K562 (cell line): ENCODE measurements at regions not wholly inside any gene's neighbourhood (a gene's known extent, or its start where the extent isn't known, plus 50 kb on each side); places are given as distances from the start of the nearest gene placed in this dataset.

Experiments
- ATAC-seq: fragments of 200-7000 bp; cut with Tn5 transposase; 3 replicates; pipeline ENCODE4 v1.9.1; 2020; ENCODE audit warnings: moderate library complexity
- BruUV-seq: library from RNA; stranded (reverse); fragments of 400-500 nt; replicated peaks from 2 replicates; lab custom pipeline; 2021; lab: Mats Ljungman, UMichigan
- CTCF ChIA-PET: fragments of 300-600 bp; formaldehyde crosslinking; extraction: SDS; loops from one replicate; lab custom pipeline; 2021; ENCODE audit warnings: low intra/inter-chr PET ratio; lab: Yijun Ruan, JAX
- POLR2A ChIA-PET: fragments of 300-600, 350-650 bp; sonication (Branson Sonifier 250); formaldehyde crosslinking; extraction: SDS; loops from one replicate; lab custom pipeline; 2021; ENCODE audit warnings: antibody characterized with exemption, inconsistent platforms; lab: Yijun Ruan, JAX
- DNase-seq, 4 experiments: peaks; one replicate each; pipeline versions ENCODE4 v3.0.0 to v3.0.0-alpha.2; 2011 to 2018; ENCODE audit warnings: low spot score in 3 of 4, mixed read lengths in 3 of 4; ENCODE audit errors: extremely low read depth in 1 of 4
- FAIRE-seq: peaks from 2 replicates; lab custom pipeline; 2011; peaks lifted over from hg19 to GRCh38; lab: Jason Lieb, UNC
- H2AFZ ChIP-seq: 2 replicates; pipeline ENCODE4 v1.6.0; 2011; ENCODE audit warnings: low read depth, low read length, control low read depth, inconsistent platforms
- H3K27ac ChIP-seq: fragments of 200-600 bp; 3 replicates; pipeline ENCODE4 v1.8.0; 2011; ENCODE audit warnings: low read depth, mild to moderate bottlenecking, control low read depth, inconsistent platforms, low read length, moderate library complexity, mixed read lengths; ENCODE audit errors: extremely low read depth
- H3K27me3 ChIP-seq, 2 experiments: fragments of 300-600 bp in 1 of 2; 2 replicates in 1 of 2; 3 replicates in 1 of 2; pipeline versions ENCODE4 v1.6.0 to v1.8.0; 2011; ENCODE audit warnings: inconsistent platforms in 2 of 2, low read length in 2 of 2, mild to moderate bottlenecking in 1 of 2, mixed read lengths in 1 of 2, moderate library complexity in 1 of 2; ENCODE audit not compliant: control insufficient read depth in 2 of 2, insufficient read depth in 2 of 2
- H3K36me3 ChIP-seq: fragments of 300-600 bp; 3 replicates; pipeline ENCODE4 v1.8.0; 2011; ENCODE audit warnings: mild to moderate bottlenecking, low read length, inconsistent platforms; ENCODE audit not compliant: control insufficient read depth, insufficient read depth
- H3K4me1 ChIP-seq, 2 experiments: fragments of 200-600 bp in 1 of 2; replicated peaks in 1 of 2; 2 replicates in 1 of 2; 3 replicates in 1 of 2; pipeline versions ENCODE4 v1.5.1 to v1.8.0; 2011; ENCODE audit warnings: inconsistent platforms in 2 of 2, low read length in 2 of 2, mild to moderate bottlenecking in 1 of 2, mixed read lengths in 1 of 2, moderate library complexity in 1 of 2; ENCODE audit not compliant: control insufficient read depth in 2 of 2, insufficient read depth in 2 of 2
- H3K4me2 ChIP-seq: 2 replicates; pipeline ENCODE4 v1.6.1; 2011; ENCODE audit warnings: low read length, control low read depth, inconsistent platforms, mixed read lengths; ENCODE audit not compliant: insufficient read depth
- H3K4me3 ChIP-seq: fragments of 200-600 bp; sonication (generic), shearing (Covaris generic); 2 replicates; pipeline ENCODE4 v1.5.1; 2016; ENCODE audit warnings: control low read depth, inconsistent platforms
- H3K79me2 ChIP-seq: fragments of 200-600 bp; 3 replicates; pipeline ENCODE4 v1.8.0; 2011; ENCODE audit warnings: low read length, inconsistent platforms; ENCODE audit not compliant: control insufficient read depth, insufficient read depth
- H3K9ac ChIP-seq, 2 experiments: 2 replicates each; pipeline versions ENCODE4 v1.6.0 to v1.6.1; 2011; ENCODE audit warnings: low read depth in 2 of 2, low read length in 2 of 2, control low read depth in 1 of 2, inconsistent platforms in 1 of 2, mild to moderate bottlenecking in 1 of 2, mixed read lengths in 1 of 2; ENCODE audit not compliant: insufficient read depth in 1 of 2
- H3K9me1 ChIP-seq: one replicate; pipeline ENCODE4 v1.6.0; 2011; ENCODE audit warnings: inconsistent platforms, mild to moderate bottlenecking, low read length, moderate library complexity; ENCODE audit not compliant: control insufficient read depth, insufficient read depth
- H3K9me3 ChIP-seq: replicated peaks from 2 replicates; pipeline ENCODE4 v1.5.1; 2011; ENCODE audit warnings: low read depth, low read length, inconsistent platforms; ENCODE audit not compliant: control insufficient read depth, insufficient read depth
- H4K20me1 ChIP-seq: replicated peaks from 2 replicates; pipeline ENCODE4 v1.6.1; 2011; ENCODE audit warnings: low read length, inconsistent platforms, mixed read lengths; ENCODE audit not compliant: control insufficient read depth, insufficient read depth
- ARID2 ChIP-seq: fragments of 450-650 bp; IDR thresholded peaks from 2 replicates; pipeline ENCODE4 v1.6.1; 2017; ENCODE audit warnings: antibody characterized with exemption, mild to moderate bottlenecking
- ARNT ChIP-seq, 2 experiments: fragments of 450-650 bp; IDR thresholded peaks; 2 replicates each; pipeline ENCODE4 v1.6.1; 2016; ENCODE audit warnings: mild to moderate bottlenecking in 1 of 2
- BRD4 ChIP-seq: fragments of 200-600 bp; sonication (generic); IDR thresholded peaks from 2 replicates; pipeline ENCODE4 v1.6.1; 2017; ENCODE audit warnings: inconsistent platforms
- CBFB ChIP-seq: sonication (generic); formaldehyde crosslinking; IDR thresholded peaks from 2 replicates; pipeline ENCODE4 v1.4.0; 2020; ENCODE audit warnings: mild to moderate bottlenecking, missing genetic modification reagents
- ELF4 ChIP-seq: fragments of 450-650 bp; formaldehyde crosslinking; IDR thresholded peaks from 2 replicates; pipeline ENCODE4 v1.4.0; 2022; ENCODE audit warnings: missing genetic modification characterization
- LCOR ChIP-seq: sonication (generic); formaldehyde crosslinking; IDR thresholded peaks from 2 replicates; pipeline ENCODE4 v1.8.0; 2022; ENCODE audit warnings: mild to moderate bottlenecking, missing genetic modification reagents
- MTA2 ChIP-seq: fragments of 450-650 bp; IDR thresholded peaks from 2 replicates; pipeline ENCODE4 v1.6.1; 2016; ENCODE audit warnings: low read depth
- POLR2B ChIP-seq: fragments of 450-650 bp; IDR thresholded peaks from 2 replicates; pipeline ENCODE4 v1.6.1; 2018; ENCODE audit warnings: low read depth; ENCODE audit not compliant: partially characterized antibody
- WGBS: fragments of 100-300 bp; shearing (Covaris generic); methylation state at CpG from one replicate; pipeline ENCODE4 v1.1.6; 2016; ENCODE audit warnings: low coverage, mixed read lengths; ENCODE audit not compliant: insufficient coverage; ENCODE audit errors: missing lambda C conversion rate; 5-methylcytosine and 5-hydroxymethylcytosine counted together
- in situ Hi-C: fragments of 300-500 bp; cut with MboI; formaldehyde crosslinking; loops from 4 replicates; pipeline ENCODE4 v1.15.0; 2018; ENCODE audit warnings: inconsistent platforms, mixed read lengths
- intact Hi-C: fragments of 100-400 bp; cut with micrococcal nuclease; formaldehyde crosslinking; loops from 2 replicates; pipeline ENCODE4 v1.14.2; 2022
- TF ChIP-seq, protein P1 (sequence below): sonication (generic); formaldehyde crosslinking; IDR thresholded peaks from 2 replicates; pipeline ENCODE4 v1.8.0; 2022; ENCODE audit warnings: mild to moderate bottlenecking, missing genetic modification reagents
- TF ChIP-seq, protein P2 (sequence below): fragments of 450-650 bp; IDR thresholded peaks from 2 replicates; pipeline ENCODE4 v1.6.1; 2016; ENCODE audit warnings: mild to moderate bottlenecking
- TF ChIP-seq, protein P3 (sequence below): fragments of 250-450 bp; sonication (Bioruptor Pico); IDR thresholded peaks from 2 replicates; pipeline ENCODE4 v1.4.0; 2020
- TF ChIP-seq, protein P4 (sequence below), 2 experiments: fragments of 450-650 bp in 1 of 2; sonication (generic) in 1 of 2; formaldehyde crosslinking in 1 of 2; IDR thresholded peaks in 1 of 2; conservative IDR thresholded peaks in 1 of 2; 2 replicates each; pipeline versions ENCODE4 v1.6.1 to v1.8.1; 2016 to 2023; ENCODE audit warnings: mild to moderate bottlenecking in 2 of 2, moderate library complexity in 2 of 2, inconsistent platforms in 1 of 2, missing genetic modification reagents in 1 of 2

DNA sequence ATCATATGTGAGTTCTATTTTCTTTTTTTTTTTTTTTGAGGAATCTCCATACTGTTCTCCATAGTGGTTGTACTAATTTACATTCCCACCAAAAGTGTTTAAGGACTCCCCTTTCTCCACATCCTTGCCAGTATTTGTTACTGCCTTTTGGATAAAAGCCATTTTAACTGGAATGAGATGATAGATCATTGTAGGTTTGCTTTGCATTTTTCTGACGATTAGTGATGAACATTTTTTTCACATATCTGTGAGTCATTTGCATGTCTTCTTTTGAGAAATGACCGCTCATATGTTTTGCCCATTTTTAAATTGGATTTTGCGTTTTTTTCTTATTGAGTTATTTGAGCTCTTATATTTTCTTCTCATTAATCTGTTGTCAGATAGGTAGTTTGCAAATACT is 394.8 kb downstream of the LRFN5 start (continued):
- TF ChIP-seq, protein P1, sequence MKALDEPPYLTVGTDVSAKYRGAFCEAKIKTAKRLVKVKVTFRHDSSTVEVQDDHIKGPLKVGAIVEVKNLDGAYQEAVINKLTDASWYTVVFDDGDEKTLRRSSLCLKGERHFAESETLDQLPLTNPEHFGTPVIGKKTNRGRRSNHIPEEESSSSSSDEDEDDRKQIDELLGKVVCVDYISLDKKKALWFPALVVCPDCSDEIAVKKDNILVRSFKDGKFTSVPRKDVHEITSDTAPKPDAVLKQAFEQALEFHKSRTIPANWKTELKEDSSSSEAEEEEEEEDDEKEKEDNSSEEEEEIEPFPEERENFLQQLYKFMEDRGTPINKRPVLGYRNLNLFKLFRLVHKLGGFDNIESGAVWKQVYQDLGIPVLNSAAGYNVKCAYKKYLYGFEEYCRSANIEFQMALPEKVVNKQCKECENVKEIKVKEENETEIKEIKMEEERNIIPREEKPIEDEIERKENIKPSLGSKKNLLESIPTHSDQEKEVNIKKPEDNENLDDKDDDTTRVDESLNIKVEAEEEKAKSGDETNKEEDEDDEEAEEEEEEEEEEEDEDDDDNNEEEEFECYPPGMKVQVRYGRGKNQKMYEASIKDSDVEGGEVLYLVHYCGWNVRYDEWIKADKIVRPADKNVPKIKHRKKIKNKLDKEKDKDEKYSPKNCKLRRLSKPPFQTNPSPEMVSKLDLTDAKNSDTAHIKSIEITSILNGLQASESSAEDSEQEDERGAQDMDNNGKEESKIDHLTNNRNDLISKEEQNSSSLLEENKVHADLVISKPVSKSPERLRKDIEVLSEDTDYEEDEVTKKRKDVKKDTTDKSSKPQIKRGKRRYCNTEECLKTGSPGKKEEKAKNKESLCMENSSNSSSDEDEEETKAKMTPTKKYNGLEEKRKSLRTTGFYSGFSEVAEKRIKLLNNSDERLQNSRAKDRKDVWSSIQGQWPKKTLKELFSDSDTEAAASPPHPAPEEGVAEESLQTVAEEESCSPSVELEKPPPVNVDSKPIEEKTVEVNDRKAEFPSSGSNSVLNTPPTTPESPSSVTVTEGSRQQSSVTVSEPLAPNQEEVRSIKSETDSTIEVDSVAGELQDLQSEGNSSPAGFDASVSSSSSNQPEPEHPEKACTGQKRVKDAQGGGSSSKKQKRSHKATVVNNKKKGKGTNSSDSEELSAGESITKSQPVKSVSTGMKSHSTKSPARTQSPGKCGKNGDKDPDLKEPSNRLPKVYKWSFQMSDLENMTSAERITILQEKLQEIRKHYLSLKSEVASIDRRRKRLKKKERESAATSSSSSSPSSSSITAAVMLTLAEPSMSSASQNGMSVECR, result no peak
- TF ChIP-seq CBFB (CRISPR knock-in tag) (no peak), ELF4 (CRISPR knock-in tag) (no peak)
- TF ChIP-seq, all 486 proteins: peak for 0

DNA sequence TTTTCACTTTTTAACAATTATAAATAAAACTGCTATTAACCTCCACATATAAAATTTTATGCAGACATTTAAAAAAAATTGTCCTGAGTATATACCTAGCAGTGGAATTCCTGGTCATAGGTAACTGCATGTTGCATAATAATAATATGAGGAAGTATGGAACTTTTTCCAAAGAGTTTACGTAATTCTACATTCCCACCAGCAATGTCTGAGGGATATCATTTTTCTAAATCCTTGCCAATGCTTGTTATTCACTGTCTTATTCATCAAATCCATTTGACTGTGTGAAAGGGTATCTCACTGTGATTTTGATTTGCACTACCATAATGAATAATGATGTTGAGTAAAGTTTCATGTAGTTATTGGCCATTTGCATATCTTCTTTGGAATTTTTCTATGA is 393.8 kb downstream of the LRFN5 start:
- ChIA-PET CTCF (no interaction called here), POLR2A (no interaction called here)
- ATAC-seq (no peak), DNase-seq (no peak), FAIRE-seq (no peak)
- H3K9ac ChIP-seq, result no peak overlapping the region
- no peaks in the 10 kb centered on the region for H3K9me3 ChIP-seq
- no TSS peak for BruUV-seq
- intact Hi-C loops, result no loop called here
- no peaks in the 10 kb centered on the region for H3K79me2 ChIP-seq
- H2AFZ ChIP-seq, result no peak overlapping the region
- TF ChIP-seq BRD4 (no peak), MTA2 (no peak), LCOR (CRISPR knock-in tag) (no peak), ARNT (IDR thresholded peaks at IDR 0.05) (no peak), ARID2 (no peak), POLR2B (no peak)
- TF ChIP-seq, protein P2, sequence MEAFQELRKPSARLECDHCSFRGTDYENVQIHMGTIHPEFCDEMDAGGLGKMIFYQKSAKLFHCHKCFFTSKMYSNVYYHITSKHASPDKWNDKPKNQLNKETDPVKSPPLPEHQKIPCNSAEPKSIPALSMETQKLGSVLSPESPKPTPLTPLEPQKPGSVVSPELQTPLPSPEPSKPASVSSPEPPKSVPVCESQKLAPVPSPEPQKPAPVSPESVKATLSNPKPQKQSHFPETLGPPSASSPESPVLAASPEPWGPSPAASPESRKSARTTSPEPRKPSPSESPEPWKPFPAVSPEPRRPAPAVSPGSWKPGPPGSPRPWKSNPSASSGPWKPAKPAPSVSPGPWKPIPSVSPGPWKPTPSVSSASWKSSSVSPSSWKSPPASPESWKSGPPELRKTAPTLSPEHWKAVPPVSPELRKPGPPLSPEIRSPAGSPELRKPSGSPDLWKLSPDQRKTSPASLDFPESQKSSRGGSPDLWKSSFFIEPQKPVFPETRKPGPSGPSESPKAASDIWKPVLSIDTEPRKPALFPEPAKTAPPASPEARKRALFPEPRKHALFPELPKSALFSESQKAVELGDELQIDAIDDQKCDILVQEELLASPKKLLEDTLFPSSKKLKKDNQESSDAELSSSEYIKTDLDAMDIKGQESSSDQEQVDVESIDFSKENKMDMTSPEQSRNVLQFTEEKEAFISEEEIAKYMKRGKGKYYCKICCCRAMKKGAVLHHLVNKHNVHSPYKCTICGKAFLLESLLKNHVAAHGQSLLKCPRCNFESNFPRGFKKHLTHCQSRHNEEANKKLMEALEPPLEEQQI, result no peak
- TF ChIP-seq, protein P3, sequence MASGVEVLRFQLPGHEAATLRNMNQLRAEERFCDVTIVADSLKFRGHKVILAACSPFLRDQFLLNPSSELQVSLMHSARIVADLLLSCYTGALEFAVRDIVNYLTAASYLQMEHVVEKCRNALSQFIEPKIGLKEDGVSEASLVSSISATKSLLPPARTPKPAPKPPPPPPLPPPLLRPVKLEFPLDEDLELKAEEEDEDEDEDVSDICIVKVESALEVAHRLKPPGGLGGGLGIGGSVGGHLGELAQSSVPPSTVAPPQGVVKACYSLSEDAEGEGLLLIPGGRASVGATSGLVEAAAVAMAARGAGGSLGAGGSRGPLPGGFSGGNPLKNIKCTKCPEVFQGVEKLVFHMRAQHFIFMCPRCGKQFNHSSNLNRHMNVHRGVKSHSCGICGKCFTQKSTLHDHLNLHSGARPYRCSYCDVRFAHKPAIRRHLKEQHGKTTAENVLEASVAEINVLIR, result no peak
- TF ChIP-seq, protein P4, sequence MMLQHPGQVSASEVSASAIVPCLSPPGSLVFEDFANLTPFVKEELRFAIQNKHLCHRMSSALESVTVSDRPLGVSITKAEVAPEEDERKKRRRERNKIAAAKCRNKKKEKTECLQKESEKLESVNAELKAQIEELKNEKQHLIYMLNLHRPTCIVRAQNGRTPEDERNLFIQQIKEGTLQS (IDR thresholded peaks at IDR 0.05), result no peak
- TF ChIP-seq, protein P4 (CRISPR knock-in tag; conservative IDR thresholded peaks at IDR 0.05), result no peak
- H4K20me1 ChIP-seq, result no peaks in the 10 kb centered on the region
- H3K4me2 ChIP-seq, result no peak overlapping the region
- H3K27ac ChIP-seq, result no peak overlapping the region
- in situ Hi-C loops, result no loop called here
- 23% methylated on average over 1 of the region's 1 CpG for WGBS
- no peaks in the 10 kb centered on the region for H3K36me3 ChIP-seq
- no peaks in the 10 kb centered on the region for H3K9me1 ChIP-seq
- H3K4me3 ChIP-seq, result no peak overlapping the region
- no peaks in the 10 kb centered on the region for H3K27me3 ChIP-seq
- no peaks in the 10 kb centered on the region for H3K4me1 ChIP-seq
